NCI-H345 treated with DMSO at 0.1 percent for 48 hours (cell line): ENCODE measurements at regions not wholly inside any gene's neighbourhood (a gene's known extent, or its start where the extent isn't known, plus 50 kb on each side); places are given as distances from the start of the nearest gene placed in this dataset.

Experiments used
- DNase-seq: peaks from one replicate; lab custom pipeline; 2025; ENCODE audit not compliant: unreplicated experiment; lab: John Stamatoyannopoulos, UW

- no peak for DNase-seq
Observed at GRCh38 chr5:54927097-54927746, 58.2 kb downstream of the ESM1 start.

GRCh38 chr5:54924487-54924886 is 60.9 kb downstream of the ESM1 start:
- DNase-seq, result no peak

- DNase-seq, result no peak
Observed at GRCh38 chr5:54917323-54917722, 68.1 kb downstream of the ESM1 start.

- DNase-seq, result no peak
Observed at GRCh38 chr5:54915466-54916027, 69.8 kb downstream of the ESM1 start.

- no peak for DNase-seq
Observed at GRCh38 chr5:54912021-54912420, 73.4 kb downstream of the ESM1 start.

- no peak for DNase-seq
Observed at GRCh38 chr5:54909911-54910870, 75.2 kb downstream of the ESM1 start.

- no peak for DNase-seq
Observed at GRCh38 chr5:54908774-54909525, 76.4 kb downstream of the ESM1 start.

GRCh38 chr5:54905942-54906537 is 79.4 kb downstream of the ESM1 start:
- no peak for DNase-seq

GRCh38 chr5:54905246-54905795 is 80.1 kb downstream of the ESM1 start:
- DNase-seq, result no peak

- no peak for DNase-seq
Observed at GRCh38 chr5:54904425-54904824, 81.0 kb downstream of the ESM1 start.

GRCh38 chr5:54902791-54903473 is 82.5 kb downstream of the ESM1 start:
- no peak for DNase-seq

- no peak for DNase-seq
Observed at GRCh38 chr5:54900984-54901725, 84.2 kb downstream of the ESM1 start.

- DNase-seq, result no peak
Observed at GRCh38 chr5:54897001-54897400, 88.4 kb downstream of the ESM1 start.

- peak; percentile 19 for DNase-seq
Observed at GRCh38 chr5:54895816-54896341, 89.5 kb downstream of the ESM1 start.

GRCh38 chr5:54894957-54895815 is 90.2 kb downstream of the ESM1 start:
- DNase-seq, result no peak

- DNase-seq, result no peak
Observed at GRCh38 chr5:54889826-54890225, 95.6 kb downstream of the ESM1 start.

- DNase-seq, result no peak
Observed at GRCh38 chr5:54887663-54888062, 97.7 kb downstream of the ESM1 start.

- no peak for DNase-seq
Observed at GRCh38 chr5:54886866-54887265, 98.5 kb downstream of the ESM1 start.
